ENCODE measurements at regions not wholly inside any gene's neighbourhood (a gene's known extent, or its start where the extent isn't known, plus 50 kb on each side); places are given as distances from the start of the nearest gene placed in this dataset.

GRCh38 chr11:35057926-35058668 is 80.9 kb upstream of the CD44 start:
- intact Hi-C loops (cut with DNase I; ENCODE audit: low total_unique reads) = no loop called here
- no peak for DNase-seq
- Histone ChIP-seq H3K27ac (peak overlapping the region in 6 of 8 donors; percentile 51 to 75 (median 60)), H3K36me3 (no peaks in the 10 kb centered on the region), H3K4me3 (no peak overlapping the region), H3K4me1 (peaks cover 4 to 33% (median 19%) of the 10 kb centered on the region in 6 donors), H3K27me3 (replicated peaks in 1 of 7) (no peaks in the 10 kb centered on the region), H3K9me3 (no peaks in the 10 kb centered on the region)
- no peak for TF ChIP-seq POLR2AphosphoS5 (IDR thresholded peaks at IDR 0.05)
- no peak for TF ChIP-seq POLR2A (IDR thresholded peaks at IDR 0.05)
- no peak for TF ChIP-seq CTCF (IDR thresholded peaks at IDR 0.05 in 8 of 11, conservative IDR thresholded peaks at IDR 0.05 in 3 of 11)
- 84 to 94% (median 87%) methylated on average over 2 of the region's 2 CpGs for WGBS, 5 donors

GRCh38 chr11:35058669-35059434 is 80.1 kb upstream of the CD44 start:
- Histone ChIP-seq H3K36me3 (no peaks in the 10 kb centered on the region), H3K4me1 (peaks cover 4 to 36% (median 19%) of the 10 kb centered on the region in 6 donors), H3K27ac (peak overlapping the region in 7 of 8 donors; percentile 51 to 75 (median 59)), H3K4me3 (no peak overlapping the region), H3K9me3 (no peaks in the 10 kb centered on the region), H3K27me3 (replicated peaks in 1 of 7) (no peaks in the 10 kb centered on the region)
- intact Hi-C loops (cut with DNase I; ENCODE audit: low total_unique reads) = no loop called here
- TF ChIP-seq CTCF (IDR thresholded peaks at IDR 0.05 in 8 of 11, conservative IDR thresholded peaks at IDR 0.05 in 3 of 11) = no peak
- TF ChIP-seq POLR2A (IDR thresholded peaks at IDR 0.05) = no peak
- TF ChIP-seq POLR2AphosphoS5 (IDR thresholded peaks at IDR 0.05) = no peak
- DNase-seq = no peak
- WGBS, 5 donors = 61 to 70% (median 63%) methylated on average over 5 of the region's 5 CpGs

- intact Hi-C loops (cut with DNase I; ENCODE audit: low total_unique reads) = no loop called here
Observed at GRCh38 chr11:35061516-35062440, 77.2 kb upstream of the CD44 start.

More at GRCh38 chr11:35061516-35062440, 77.2 kb upstream of the CD44 start:
- no peaks in the 10 kb centered on the region for H3K36me3 ChIP-seq
- H3K4me1 ChIP-seq = peaks cover 5 to 65% (median 29%) of the 10 kb centered on the region in 6 donors
- no peak overlapping the region for H3K27ac ChIP-seq
- no peaks in the 10 kb centered on the region for H3K27me3 ChIP-seq (replicated peaks in 1 of 7)
- no peaks in the 10 kb centered on the region for H3K9me3 ChIP-seq
- no peak for TF ChIP-seq POLR2AphosphoS5 (IDR thresholded peaks at IDR 0.05)
- no peak for TF ChIP-seq CTCF (IDR thresholded peaks at IDR 0.05 in 8 of 11, conservative IDR thresholded peaks at IDR 0.05 in 3 of 11)
- TF ChIP-seq POLR2A (IDR thresholded peaks at IDR 0.05) = no peak
- WGBS, 5 donors = 65 to 91% (median 79%) methylated on average over 5 of the region's 5 CpGs
- DNase-seq = no peak
- H3K4me3 ChIP-seq = no peak overlapping the region

Measured in spleen (tissue), 11 donors.